ENCODE measurements at regions not wholly inside any gene's neighbourhood (a gene's known extent, or its start where the extent isn't known, plus 50 kb on each side); places are given as distances from the start of the nearest gene placed in this dataset.

DNA sequence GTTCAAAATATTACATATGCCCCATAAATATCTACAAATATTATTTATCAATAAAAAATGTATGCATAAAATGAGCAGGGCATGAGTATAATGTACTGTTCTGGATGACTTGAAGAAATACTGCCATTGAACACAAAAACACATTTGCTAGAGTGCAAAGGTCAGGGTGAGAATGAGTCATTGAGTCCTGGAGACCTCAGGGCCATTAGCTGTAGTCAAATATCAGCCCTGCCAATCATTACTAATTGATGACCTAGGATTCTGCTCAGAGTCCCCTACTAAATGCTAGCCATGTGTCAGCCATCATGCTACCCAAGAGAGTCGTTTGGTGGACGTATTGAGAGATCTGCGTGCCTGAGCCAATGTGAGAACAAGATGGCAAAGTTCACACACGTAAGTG is 80.3 kb upstream of the FAM169A start:
- BruUV-seq (replicated peaks), result no TSS peak
- TF ChIP-seq EZH2 (IDR thresholded peaks at IDR 0.05), result no peak
- TF ChIP-seq RAD21 (IDR thresholded peaks at IDR 0.05; ENCODE audit: low read depth), result no peak
- no peak for TF ChIP-seq SIN3A (IDR thresholded peaks at IDR 0.05; ENCODE audit: low read depth)
- no peak for TF ChIP-seq JUND (IDR thresholded peaks at IDR 0.05)
- TF ChIP-seq FOSL1 (IDR thresholded peaks at IDR 0.05; ENCODE audit: low read depth), result no peak
- TF ChIP-seq POLR2A (IDR thresholded peaks at IDR 0.05; ENCODE audit: borderline replicate concordance, extremely low read depth, insufficient read depth, insufficient read length), result no peak
- TF ChIP-seq EGR1 (IDR thresholded peaks at IDR 0.05; ENCODE audit: low read depth), result no peak
- no peak for TF ChIP-seq TCF7L2 (IDR thresholded peaks at IDR 0.05; ENCODE audit: borderline replicate concordance, extremely low read depth, insufficient read depth, insufficient read length)
- no peak for TF ChIP-seq ELF1 (IDR thresholded peaks at IDR 0.05; ENCODE audit: borderline replicate concordance, low read depth)
- TF ChIP-seq ZNF274 (IDR thresholded peaks at IDR 0.05; ENCODE audit: low read depth, low read length), result no peak
- no peak for TF ChIP-seq CEBPB (IDR thresholded peaks at IDR 0.05; ENCODE audit: low read depth)
- no peak for TF ChIP-seq CBX3 (IDR thresholded peaks at IDR 0.05; ENCODE audit: low read depth)
- no peak for TF ChIP-seq CTCF (IDR thresholded peaks at IDR 0.05 in 2 of 3, conservative IDR thresholded peaks at IDR 0.05 in 1 of 3; ENCODE audit: borderline replicate concordance in 1 of 3, insufficient read depth in 1 of 3, low read depth in 2 of 3, low read length in 2 of 3)
- no peak for TF ChIP-seq ZFX (IDR thresholded peaks at IDR 0.05)
- Histone ChIP-seq H3K79me2 (ENCODE audit: insufficient read depth, low read length) (no peaks in the 10 kb centered on the region), H3K36me3 (ENCODE audit: control insufficient read depth in 1 of 2, insufficient read depth in 2 of 2, low read length in 2 of 2) (no peaks in the 10 kb centered on the region), H3K27ac (ENCODE audit: low read depth, low read length) (no peak overlapping the region), H3K4me2 (ENCODE audit: low read length) (no peak overlapping the region), H3K4me3 (replicated peaks in 1 of 2; ENCODE audit: low read depth in 1 of 2, low read length in 2 of 2) (no peak overlapping the region), H3K27me3 (ENCODE audit: insufficient read depth, low read length) (no peaks in the 10 kb centered on the region), H3K9me3 (ENCODE audit: control insufficient read depth in 1 of 2, insufficient read depth in 1 of 2, low read depth in 1 of 2, low read length in 2 of 2) (no peaks in the 10 kb centered on the region), H4K20me1 (ENCODE audit: insufficient read depth) (no peaks in the 10 kb centered on the region), H3K9me2 (ENCODE audit: insufficient read depth) (no peaks in the 10 kb centered on the region), H2AFZ (ENCODE audit: low read depth, low read length, poor library complexity, severe bottlenecking) (no peak overlapping the region), H3K9ac (ENCODE audit: low read length) (no peak overlapping the region), H3K4me1 (ENCODE audit: control insufficient read depth in 1 of 2, insufficient read depth in 2 of 2, low read length in 2 of 2) (no peaks in the 10 kb centered on the region)
- ATAC-seq, result no peak
- intact Hi-C loops (cut with micrococcal nuclease), result no loop called here
- ChIA-PET POLR2A (no interaction called here), RAD21 (ENCODE audit: low non-redundant PET in 1 of 2, low total read pairs in 2 of 2, uncharacterized antibody in 2 of 2, unreplicated experiment in 2 of 2) (no interaction called here), CTCF (no interaction called here)
- DNase-seq (ENCODE audit: low read depth, low spot score), result no peak
